MM.1S (cell line): ENCODE measurements at regions not wholly inside any gene's neighbourhood (a gene's known extent, or its start where the extent isn't known, plus 50 kb on each side); places are given as distances from the start of the nearest gene placed in this dataset.

Experiments
- DNase-seq: peaks from one replicate; pipeline ENCODE4 v3.0.0-alpha.2; 2015
- H2AFZ ChIP-seq: fragments of 300-600 bp; sonication (generic); 2 replicates; pipeline ENCODE4 v1.6.0; 2016; ENCODE audit warnings: antibody characterized with exemption, low read length
- H3F3A ChIP-seq: fragments of 300-600 bp; sonication (generic); 2 replicates; pipeline ENCODE4 v1.6.1; 2016; ENCODE audit warnings: mild to moderate bottlenecking, antibody characterized with exemption, low read length, moderate library complexity, mixed read lengths; ENCODE audit not compliant: insufficient read depth
- H3K27ac ChIP-seq: fragments of 300-600 bp; sonication (generic); 2 replicates; pipeline ENCODE4 v1.5.1; 2016; ENCODE audit warnings: mild to moderate bottlenecking, low read length
- H3K27me3 ChIP-seq: fragments of 300-600 bp; sonication (generic); replicated peaks from 2 replicates; pipeline ENCODE4 v1.6.0; 2016; ENCODE audit warnings: low read length; ENCODE audit not compliant: insufficient read depth
- H3K36me3 ChIP-seq: fragments of 300-600 bp; sonication (generic); replicated peaks from 2 replicates; pipeline ENCODE4 v1.6.1; 2016; ENCODE audit warnings: mild to moderate bottlenecking, low read length, mixed read lengths; ENCODE audit not compliant: insufficient read depth
- H3K4me1 ChIP-seq: fragments of 300-600 bp; sonication (generic); 2 replicates; pipeline ENCODE4 v1.6.1; 2016; ENCODE audit warnings: low read length, mixed read lengths
- H3K4me2 ChIP-seq: fragments of 300-600 bp; sonication (generic); 2 replicates; pipeline ENCODE4 v1.6.0; 2016; ENCODE audit warnings: low read depth, low read length
- H3K4me3 ChIP-seq: fragments of 300-600 bp; sonication (generic); 2 replicates; pipeline ENCODE4 v1.5.1; 2016; ENCODE audit warnings: low read length, mixed read lengths
- H3K79me2 ChIP-seq: fragments of 300-600 bp; sonication (generic); 2 replicates; pipeline ENCODE4 v1.6.1; 2016; ENCODE audit warnings: mixed run types, low read length, mixed read lengths
- H3K9ac ChIP-seq: fragments of 300-600 bp; sonication (generic); 2 replicates; pipeline ENCODE4 v1.6.1; 2016; ENCODE audit warnings: low read length, mixed read lengths
- H3K9me2 ChIP-seq: fragments of 300-600 bp; sonication (generic); replicated peaks from 2 replicates; pipeline ENCODE4 v1.6.1; 2016; ENCODE audit warnings: mild to moderate bottlenecking, low read length, mixed read lengths; ENCODE audit not compliant: insufficient read depth
- H3K9me3 ChIP-seq: fragments of 300-600 bp; sonication (generic); replicated peaks from 2 replicates; pipeline ENCODE4 v1.6.1; 2016; ENCODE audit warnings: mild to moderate bottlenecking, low read length, mixed read lengths; ENCODE audit not compliant: insufficient read depth
- H4K20me1 ChIP-seq: fragments of 300-600 bp; sonication (generic); 2 replicates; pipeline ENCODE4 v1.6.1; 2016; ENCODE audit warnings: mild to moderate bottlenecking, low read length, moderate library complexity, mixed read lengths; ENCODE audit not compliant: insufficient read depth
- CTCF ChIP-seq: fragments of 300-600 bp; sonication (generic); IDR thresholded peaks from 2 replicates; pipeline ENCODE4 v1.5.1; 2016; ENCODE audit warnings: antibody characterized with exemption, low read length, mixed read lengths
- EZH2 ChIP-seq: fragments of 300-600 bp; sonication (generic); optimal IDR thresholded peaks from 2 replicates; pipeline ENCODE3; 2017; ENCODE audit warnings: low read depth, mild to moderate bottlenecking, antibody characterized with exemption, low read length, mixed read lengths
- EZH2phosphoT487 ChIP-seq: fragments of 300-600 bp; sonication (generic); IDR thresholded peaks from 2 replicates; pipeline ENCODE4 v1.6.1; 2018; ENCODE audit warnings: antibody characterized with exemption, low read length

GRCh38 chr12:39116861-39117260 is 211.5 kb upstream of the CPNE8 start:
- no peak overlapping the region for H3K27ac ChIP-seq
- no peaks in the 10 kb centered on the region for H3F3A ChIP-seq
- no peaks in the 10 kb centered on the region for H4K20me1 ChIP-seq
- no peaks in the 10 kb centered on the region for H3K27me3 ChIP-seq
- no peak overlapping the region for H2AFZ ChIP-seq
- DNase-seq: no peak
- H3K9ac ChIP-seq: no peak overlapping the region
- no peaks in the 10 kb centered on the region for H3K4me1 ChIP-seq
- no peaks in the 10 kb centered on the region for H3K79me2 ChIP-seq
- no peak for TF ChIP-seq CTCF
- no peak overlapping the region for H3K4me3 ChIP-seq
- no peak overlapping the region for H3K4me2 ChIP-seq
- H3K9me2 ChIP-seq: no peaks in the 10 kb centered on the region
- no peaks in the 10 kb centered on the region for H3K9me3 ChIP-seq
- H3K36me3 ChIP-seq: no peaks in the 10 kb centered on the region

GRCh38 chr12:39112064-39112463 is 206.7 kb upstream of the CPNE8 start:
- Histone ChIP-seq H3K27me3 (no peaks in the 10 kb centered on the region), H3K36me3 (no peaks in the 10 kb centered on the region), H3K9me2 (no peaks in the 10 kb centered on the region), H3K4me3 (no peak overlapping the region), H3K27ac (no peak overlapping the region), H3K4me1 (no peaks in the 10 kb centered on the region), H2AFZ (no peak overlapping the region), H3K9ac (no peak overlapping the region), H4K20me1 (no peaks in the 10 kb centered on the region), H3F3A (no peaks in the 10 kb centered on the region), H3K79me2 (no peaks in the 10 kb centered on the region), H3K4me2 (no peak overlapping the region), H3K9me3 (no peaks in the 10 kb centered on the region)
- no peak for DNase-seq
- TF ChIP-seq CTCF (no peak), EZH2 (no peak), EZH2phosphoT487 (no peak)

- H3K9me2 ChIP-seq: no peaks in the 10 kb centered on the region
- H3K79me2 ChIP-seq: no peaks in the 10 kb centered on the region
- TF ChIP-seq EZH2phosphoT487 (no peak), CTCF (no peak), EZH2 (no peak)
- no peak overlapping the region for H3K27ac ChIP-seq
- H3K4me1 ChIP-seq: no peaks in the 10 kb centered on the region
- no peak overlapping the region for H3K9ac ChIP-seq
- no peaks in the 10 kb centered on the region for H3K36me3 ChIP-seq
- no peaks in the 10 kb centered on the region for H3K27me3 ChIP-seq
- no peak for DNase-seq
- H2AFZ ChIP-seq: no peak overlapping the region
- no peaks in the 10 kb centered on the region for H3F3A ChIP-seq
- H3K4me2 ChIP-seq: no peak overlapping the region
- no peaks in the 10 kb centered on the region for H4K20me1 ChIP-seq
- no peaks in the 10 kb centered on the region for H3K9me3 ChIP-seq
- H3K4me3 ChIP-seq: no peak overlapping the region
These were observed 199.7 kb upstream of the CPNE8 start for GRCh38 chr12:39105111-39105510.
